ENCODE measurements at regions not wholly inside any gene's neighbourhood (a gene's known extent, or its start where the extent isn't known, plus 50 kb on each side); places are given as distances from the start of the nearest gene placed in this dataset.
A peak's percentile ranks its signal among the peaks of the same experiment; 100 is the strongest.

- Mint-ChIP-seq H3K4me1 (no peaks in the 10 kb centered on the region), H3K4me3 (no peak overlapping the region), H3K9me3 (no peaks in the 10 kb centered on the region), H3K27me3 (peaks cover 11 to 27% of the 10 kb centered on the region in 2 donors), H3K27ac (no peak overlapping the region), H3K36me3 (no peaks in the 10 kb centered on the region)
- no peak overlapping the region for H3K4me3 ChIP-seq (ENCODE audit: low read length)
- ChIA-PET CTCF (no interaction called here), POLR2A (no interaction called here)
- no peak for DNase-seq
- H3K27ac ChIP-seq (ENCODE audit: low read depth, low read length): no peak overlapping the region
- no peaks in the 10 kb centered on the region for H3K4me1 ChIP-seq (ENCODE audit: insufficient read depth, low read length)
- no peaks in the 10 kb centered on the region for H3K36me3 ChIP-seq (ENCODE audit: insufficient read depth, low read length)
- H3K9me3 ChIP-seq (ENCODE audit: low read length): no peaks in the 10 kb centered on the region
- H3K27me3 ChIP-seq (ENCODE audit: insufficient read depth, low read length, poor library complexity, severe bottlenecking): no peaks in the 10 kb centered on the region
Measured at GRCh38 chr20:58023346-58023745, 205.1 kb downstream of the ANKRD60 start.

GRCh38 chr20:58022711-58023110 lies 205.7 kb downstream of the ANKRD60 start:
- POLR2A ChIA-PET: no interaction called here
- H3K9me3 Mint-ChIP-seq: no peaks in the 10 kb centered on the region
- H3K27ac Mint-ChIP-seq: no peak overlapping the region
- H3K27me3 Mint-ChIP-seq: peaks cover 8 to 27% of the 10 kb centered on the region in 2 donors
- Histone ChIP-seq H3K4me1 (ENCODE audit: insufficient read depth, low read length) (no peaks in the 10 kb centered on the region), H3K4me3 (ENCODE audit: low read length) (no peak overlapping the region), H3K36me3 (ENCODE audit: insufficient read depth, low read length) (no peaks in the 10 kb centered on the region), H3K27me3 (ENCODE audit: insufficient read depth, low read length, poor library complexity, severe bottlenecking) (no peaks in the 10 kb centered on the region), H3K9me3 (ENCODE audit: low read length) (no peaks in the 10 kb centered on the region), H3K27ac (ENCODE audit: low read depth, low read length) (no peak overlapping the region)
- no peaks in the 10 kb centered on the region for H3K4me1 Mint-ChIP-seq
- H3K4me3 Mint-ChIP-seq: no peak overlapping the region
- CTCF ChIA-PET: no interaction called here
- DNase-seq: no peak
- no peaks in the 10 kb centered on the region for H3K36me3 Mint-ChIP-seq

GRCh38 chr20:58021481-58021880 lies 207.0 kb downstream of the ANKRD60 start:
- H3K27ac Mint-ChIP-seq: no peak overlapping the region
- Histone ChIP-seq H3K27me3 (ENCODE audit: insufficient read depth, low read length, poor library complexity, severe bottlenecking) (no peaks in the 10 kb centered on the region), H3K4me1 (ENCODE audit: insufficient read depth, low read length) (no peaks in the 10 kb centered on the region), H3K27ac (ENCODE audit: low read depth, low read length) (no peak overlapping the region), H3K36me3 (ENCODE audit: insufficient read depth, low read length) (no peaks in the 10 kb centered on the region), H3K9me3 (ENCODE audit: low read length) (no peaks in the 10 kb centered on the region), H3K4me3 (ENCODE audit: low read length) (no peak overlapping the region)
- DNase-seq: no peak
- no peaks in the 10 kb centered on the region for H3K9me3 Mint-ChIP-seq
- ChIA-PET POLR2A (no interaction called here), CTCF (no interaction called here)
- no peak overlapping the region for H3K4me3 Mint-ChIP-seq
- peaks cover 8 to 21% of the 10 kb centered on the region in 2 donors for H3K27me3 Mint-ChIP-seq
- H3K4me1 Mint-ChIP-seq: no peaks in the 10 kb centered on the region
- no peaks in the 10 kb centered on the region for H3K36me3 Mint-ChIP-seq

GRCh38 chr20:58020656-58021454 lies 207.6 kb downstream of the ANKRD60 start:
- POLR2A ChIA-PET: no interaction called here
- Histone ChIP-seq H3K27ac (ENCODE audit: low read depth, low read length) (no peak overlapping the region), H3K4me1 (ENCODE audit: insufficient read depth, low read length) (no peaks in the 10 kb centered on the region), H3K36me3 (ENCODE audit: insufficient read depth, low read length) (no peaks in the 10 kb centered on the region), H3K27me3 (ENCODE audit: insufficient read depth, low read length, poor library complexity, severe bottlenecking) (no peaks in the 10 kb centered on the region), H3K9me3 (ENCODE audit: low read length) (no peaks in the 10 kb centered on the region), H3K4me3 (ENCODE audit: low read length) (no peak overlapping the region)
- Mint-ChIP-seq H3K4me3 (no peak overlapping the region), H3K27me3 (peaks cover 8 to 21% of the 10 kb centered on the region in 2 donors), H3K4me1 (no peaks in the 10 kb centered on the region), H3K9me3 (no peaks in the 10 kb centered on the region), H3K36me3 (no peaks in the 10 kb centered on the region), H3K27ac (no peak overlapping the region)
- DNase-seq: no peak
- CTCF ChIA-PET: no interaction called here

GRCh38 chr20:58019850-58020625 lies 208.4 kb downstream of the ANKRD60 start:
- Histone ChIP-seq H3K27ac (ENCODE audit: low read depth, low read length) (no peak overlapping the region), H3K9me3 (ENCODE audit: low read length) (no peaks in the 10 kb centered on the region), H3K36me3 (ENCODE audit: insufficient read depth, low read length) (no peaks in the 10 kb centered on the region), H3K27me3 (ENCODE audit: insufficient read depth, low read length, poor library complexity, severe bottlenecking) (no peaks in the 10 kb centered on the region), H3K4me1 (ENCODE audit: insufficient read depth, low read length) (peaks cover under 1% of the 10 kb centered on the region), H3K4me3 (ENCODE audit: low read length) (no peak overlapping the region)
- Mint-ChIP-seq H3K4me3 (no peak overlapping the region), H3K36me3 (no peaks in the 10 kb centered on the region), H3K4me1 (no peaks in the 10 kb centered on the region), H3K27me3 (peaks cover 8 to 20% of the 10 kb centered on the region in 2 donors), H3K27ac (no peak overlapping the region), H3K9me3 (no peaks in the 10 kb centered on the region)
- POLR2A ChIA-PET: no interaction called here
- CTCF ChIA-PET: no interaction called here
- DNase-seq: no peak

- H3K27ac Mint-ChIP-seq: no peak overlapping the region
- Histone ChIP-seq H3K36me3 (ENCODE audit: insufficient read depth, low read length) (no peaks in the 10 kb centered on the region), H3K9me3 (ENCODE audit: low read length) (no peaks in the 10 kb centered on the region), H3K27ac (ENCODE audit: low read depth, low read length) (no peak overlapping the region), H3K27me3 (ENCODE audit: insufficient read depth, low read length, poor library complexity, severe bottlenecking) (no peaks in the 10 kb centered on the region), H3K4me1 (ENCODE audit: insufficient read depth, low read length) (peaks cover 7% of the 10 kb centered on the region), H3K4me3 (ENCODE audit: low read length) (no peak overlapping the region)
- ChIA-PET POLR2A (no interaction called here), CTCF (no interaction called here)
- no peak overlapping the region for H3K4me3 Mint-ChIP-seq
- H3K4me1 Mint-ChIP-seq: peaks cover 4 to 8% (median 7%) of the 10 kb centered on the region in 3 donors
- DNase-seq: no peak
- H3K36me3 Mint-ChIP-seq: no peaks in the 10 kb centered on the region
- H3K9me3 Mint-ChIP-seq: no peaks in the 10 kb centered on the region
- H3K27me3 Mint-ChIP-seq: peaks cover 8 to 15% of the 10 kb centered on the region in 2 donors
Measured at GRCh38 chr20:58019027-58019849, 209.2 kb downstream of the ANKRD60 start.

- Mint-ChIP-seq H3K4me1 (peaks cover 5 to 10% (median 9%) of the 10 kb centered on the region in 3 donors), H3K27ac (peak overlapping the region in 1 of 8 donors; percentile 74), H3K36me3 (no peaks in the 10 kb centered on the region), H3K4me3 (no peak overlapping the region), H3K27me3 (peaks cover 8 to 15% of the 10 kb centered on the region in 2 donors), H3K9me3 (no peaks in the 10 kb centered on the region)
- Histone ChIP-seq H3K27me3 (ENCODE audit: insufficient read depth, low read length, poor library complexity, severe bottlenecking) (no peaks in the 10 kb centered on the region), H3K36me3 (ENCODE audit: insufficient read depth, low read length) (no peaks in the 10 kb centered on the region), H3K4me1 (ENCODE audit: insufficient read depth, low read length) (peaks cover 8% of the 10 kb centered on the region), H3K27ac (ENCODE audit: low read depth, low read length) (no peak overlapping the region), H3K4me3 (ENCODE audit: low read length) (no peak overlapping the region), H3K9me3 (ENCODE audit: low read length) (no peaks in the 10 kb centered on the region)
- POLR2A ChIA-PET: no interaction called here
- DNase-seq: no peak
- CTCF ChIA-PET: no interaction called here
Measured at GRCh38 chr20:58018590-58018989, 209.9 kb downstream of the ANKRD60 start.

GRCh38 chr20:58017970-58018530 lies 210.4 kb downstream of the ANKRD60 start:
- no peak for DNase-seq
- no peaks in the 10 kb centered on the region for H3K36me3 Mint-ChIP-seq
- H3K9me3 ChIP-seq (ENCODE audit: low read length): no peaks in the 10 kb centered on the region
- peaks cover 8% of the 10 kb centered on the region for H3K4me1 ChIP-seq (ENCODE audit: insufficient read depth, low read length)
- CTCF ChIA-PET: no interaction called here
- peaks cover 5 to 10% (median 9%) of the 10 kb centered on the region in 3 donors for H3K4me1 Mint-ChIP-seq
- H3K27ac ChIP-seq (ENCODE audit: low read depth, low read length): no peak overlapping the region
- H3K27me3 Mint-ChIP-seq: peaks cover 8 to 21% of the 10 kb centered on the region in 2 donors
- H3K4me3 ChIP-seq (ENCODE audit: low read length): no peak overlapping the region
- no peak overlapping the region for H3K27ac Mint-ChIP-seq
- no peaks in the 10 kb centered on the region for H3K36me3 ChIP-seq (ENCODE audit: insufficient read depth, low read length)
- POLR2A ChIA-PET: no interaction called here
- no peak overlapping the region for H3K4me3 Mint-ChIP-seq
- H3K9me3 Mint-ChIP-seq: no peaks in the 10 kb centered on the region
- no peaks in the 10 kb centered on the region for H3K27me3 ChIP-seq (ENCODE audit: insufficient read depth, low read length, poor library complexity, severe bottlenecking)
